ENCODE measurements at regions not wholly inside any gene's neighbourhood (a gene's known extent, or its start where the extent isn't known, plus 50 kb on each side); places are given as distances from the start of the nearest gene placed in this dataset.

GRCh38 chr10:109261231-109261630, 662.1 kb downstream of the XPNPEP1 start:
- no peaks in the 10 kb centered on the region; the same call in 1 of the 2 replicates for H3K27me3 Mint-ChIP-seq (ENCODE audit: low read depth)
- peaks cover 57% of the 10 kb centered on the region for H3K9me3 Mint-ChIP-seq
- no peak overlapping the region for H3K27ac Mint-ChIP-seq
- POLR2A ChIA-PET, result no interaction called here
- CTCF ChIA-PET, result no interaction called here
- no peaks in the 10 kb centered on the region for H3K4me1 Mint-ChIP-seq
- no peak for ATAC-seq
- no peak overlapping the region for H3K4me3 Mint-ChIP-seq
- TF ChIP-seq ATF6 (CRISPR knock-in tag; IDR thresholded peaks at IDR 0.05) (no peak), HMGXB4 (CRISPR knock-in tag; IDR thresholded peaks at IDR 0.05) (no peak), ATF1 (CRISPR knock-in tag; IDR thresholded peaks at IDR 0.05) (no peak), MLX (CRISPR knock-in tag; IDR thresholded peaks at IDR 0.05) (no peak), IRF2 (CRISPR knock-in tag; IDR thresholded peaks at IDR 0.05; ENCODE audit: borderline replicate concordance, low read depth) (no peak), NFATC4 (CRISPR knock-in tag; IDR thresholded peaks at IDR 0.05) (no peak), ATF3 (CRISPR knock-in tag; conservative IDR thresholded peaks at IDR 0.05) (no peak), ZNF425 (CRISPR knock-in tag; conservative IDR thresholded peaks at IDR 0.05) (no peak), CTCF (IDR thresholded peaks at IDR 0.05) (no peak)
- no peak for DNase-seq (ENCODE audit: low spot score)
- H3K36me3 Mint-ChIP-seq, result peaks cover 24% of the 10 kb centered on the region

GRCh38 chr10:109259293-109259692, 664.0 kb downstream of the XPNPEP1 start:
- Mint-ChIP-seq H3K9me3 (peaks cover 49% of the 10 kb centered on the region), H3K27me3 (ENCODE audit: low read depth) (no peaks in the 10 kb centered on the region; the same call in 1 of the 2 replicates), H3K36me3 (peaks cover 24% of the 10 kb centered on the region), H3K4me3 (no peak overlapping the region), H3K4me1 (no peaks in the 10 kb centered on the region), H3K27ac (no peak overlapping the region)
- POLR2A ChIA-PET, result no interaction called here
- DNase-seq (ENCODE audit: low spot score), result no peak
- no peak for ATAC-seq
- CTCF ChIA-PET, result no interaction called here
- no peak for TF ChIP-seq ZNF512 (CRISPR knock-in tag; IDR thresholded peaks at IDR 0.05; ENCODE audit: borderline replicate concordance)
- TF ChIP-seq ZNF532 (CRISPR knock-in tag; IDR thresholded peaks at IDR 0.05; ENCODE audit: borderline replicate concordance), result no peak
- TF ChIP-seq PRRX2 (CRISPR knock-in tag; IDR thresholded peaks at IDR 0.05), result no peak
- no peak for TF ChIP-seq E2F5 (CRISPR knock-in tag; IDR thresholded peaks at IDR 0.05)
- TF ChIP-seq NFYB (CRISPR knock-in tag; conservative IDR thresholded peaks at IDR 0.05; ENCODE audit: low read depth), result no peak
- no peak for TF ChIP-seq ERG (CRISPR knock-in tag; IDR thresholded peaks at IDR 0.05)

Data from WTC11 (cell line).